NCI-H524 treated with DMSO at 0.1 percent for 48 hours (cell line): ENCODE measurements at regions not wholly inside any gene's neighbourhood (a gene's known extent, or its start where the extent isn't known, plus 50 kb on each side); places are given as distances from the start of the nearest gene placed in this dataset.
"Not testable (repeated sequence)": the region's sequence is repeated elsewhere in the genome, so short reads cannot be mapped to it uniquely, and the experiment has no call there.

Experiments
- DNase-seq: peaks from one replicate; lab custom pipeline; 2025; lab: John Stamatoyannopoulos, UW

- DNase-seq, result no peak
Measured at GRCh38 chr5:155512329-155512728, 498.8 kb downstream of the KIF4B start.

GRCh38 chr5:155514105-155514563, 500.6 kb downstream of the KIF4B start:
- no peak for DNase-seq

- DNase-seq, result no peak
Measured at GRCh38 chr5:155522540-155522939, 509.0 kb downstream of the KIF4B start.

- DNase-seq, result peak; percentile 9
Measured at GRCh38 chr5:155529362-155529761, 515.8 kb downstream of the KIF4B start.

GRCh38 chr5:155530046-155530445, 516.5 kb downstream of the KIF4B start:
- no peak for DNase-seq

- no peak for DNase-seq
Measured at GRCh38 chr5:155532621-155533311, 519.2 kb downstream of the KIF4B start.

- DNase-seq, result no peak
Measured at GRCh38 chr5:155540000-155540595, 526.5 kb downstream of the KIF4B start.

- no peak for DNase-seq
Measured at GRCh38 chr5:155546075-155546474, 532.5 kb downstream of the KIF4B start.

GRCh38 chr5:155554500-155554899, 540.9 kb downstream of the KIF4B start:
- DNase-seq, result no peak

GRCh38 chr5:155556222-155556621, 542.7 kb downstream of the KIF4B start:
- DNase-seq, result no peak

GRCh38 chr5:155556700-155557099, 543.1 kb downstream of the KIF4B start:
- DNase-seq, result no peak

GRCh38 chr5:155562158-155562557, 548.6 kb downstream of the KIF4B start:
- DNase-seq, result no peak

- no peak for DNase-seq
Measured at GRCh38 chr5:155564541-155564940, 551.0 kb downstream of the KIF4B start.

GRCh38 chr5:155575861-155576260, 562.3 kb downstream of the KIF4B start:
- no peak for DNase-seq

- not testable (repeated sequence) for DNase-seq
Measured at GRCh38 chr5:155586808-155587207, 573.3 kb downstream of the KIF4B start.

- DNase-seq, result no peak
Measured at GRCh38 chr5:155587458-155587857, 573.9 kb downstream of the KIF4B start.

GRCh38 chr5:155591273-155591672, 577.7 kb downstream of the KIF4B start:
- DNase-seq, result no peak

GRCh38 chr5:155594270-155594669, 580.7 kb downstream of the KIF4B start:
- no peak for DNase-seq

GRCh38 chr5:155595791-155596190, 582.2 kb downstream of the KIF4B start:
- no peak for DNase-seq

- peak; percentile 30 for DNase-seq
Measured at GRCh38 chr5:155598552-155598951, 585.0 kb downstream of the KIF4B start.

- no peak for DNase-seq
Measured at GRCh38 chr5:155605920-155606319, 592.4 kb downstream of the KIF4B start.

- peak; percentile 5 for DNase-seq
Measured at GRCh38 chr5:155616779-155617392, 603.3 kb downstream of the KIF4B start.

- DNase-seq, result no peak
Measured at GRCh38 chr5:155619688-155620087, 606.1 kb downstream of the KIF4B start.
